SU-DHL-6 (cell line): ENCODE measurements at regions not wholly inside any gene's neighbourhood (a gene's known extent, or its start where the extent isn't known, plus 50 kb on each side); places are given as distances from the start of the nearest gene placed in this dataset.

Experiments used
- EZH2phosphoT487 ChIP-seq: fragments of 200-600 bp; sonication (generic), shearing (Covaris generic); conservative IDR thresholded peaks from 2 replicates; pipeline ENCODE4 v1.6.1; 2018; ENCODE audit warnings: mild to moderate bottlenecking, antibody characterized with exemption, low read length, moderate library complexity, mixed read lengths
- TF ChIP-seq, protein P1 (sequence below): fragments of 200-600 bp; sonication (generic); IDR thresholded peaks from one replicate; pipeline ENCODE4 v1.5.1; 2017; ENCODE audit warnings: antibody characterized with exemption, mild to moderate bottlenecking, low read length, moderate library complexity; ENCODE audit not compliant: insufficient read depth, poor library complexity, severe bottlenecking

DNA sequence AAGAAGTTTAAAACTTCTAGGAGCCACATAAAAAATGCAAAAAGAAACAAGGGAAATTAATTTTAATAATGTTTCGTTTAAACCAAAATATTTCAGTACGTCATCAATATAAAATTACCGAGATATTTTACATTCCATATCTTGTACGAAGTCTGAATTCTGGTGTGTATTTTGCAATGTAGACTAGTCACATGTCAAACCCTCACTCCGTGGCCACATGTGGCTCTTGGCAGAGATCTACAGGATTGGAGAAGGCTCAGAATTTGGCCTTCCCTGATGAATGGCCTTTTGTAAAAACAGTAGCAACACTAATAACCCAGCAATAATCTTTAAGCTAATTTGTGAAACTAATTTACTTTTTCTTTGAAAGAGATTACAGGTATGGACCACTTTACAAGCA, 217.1 kb downstream of the PRL start:
- TF ChIP-seq, protein P1, sequence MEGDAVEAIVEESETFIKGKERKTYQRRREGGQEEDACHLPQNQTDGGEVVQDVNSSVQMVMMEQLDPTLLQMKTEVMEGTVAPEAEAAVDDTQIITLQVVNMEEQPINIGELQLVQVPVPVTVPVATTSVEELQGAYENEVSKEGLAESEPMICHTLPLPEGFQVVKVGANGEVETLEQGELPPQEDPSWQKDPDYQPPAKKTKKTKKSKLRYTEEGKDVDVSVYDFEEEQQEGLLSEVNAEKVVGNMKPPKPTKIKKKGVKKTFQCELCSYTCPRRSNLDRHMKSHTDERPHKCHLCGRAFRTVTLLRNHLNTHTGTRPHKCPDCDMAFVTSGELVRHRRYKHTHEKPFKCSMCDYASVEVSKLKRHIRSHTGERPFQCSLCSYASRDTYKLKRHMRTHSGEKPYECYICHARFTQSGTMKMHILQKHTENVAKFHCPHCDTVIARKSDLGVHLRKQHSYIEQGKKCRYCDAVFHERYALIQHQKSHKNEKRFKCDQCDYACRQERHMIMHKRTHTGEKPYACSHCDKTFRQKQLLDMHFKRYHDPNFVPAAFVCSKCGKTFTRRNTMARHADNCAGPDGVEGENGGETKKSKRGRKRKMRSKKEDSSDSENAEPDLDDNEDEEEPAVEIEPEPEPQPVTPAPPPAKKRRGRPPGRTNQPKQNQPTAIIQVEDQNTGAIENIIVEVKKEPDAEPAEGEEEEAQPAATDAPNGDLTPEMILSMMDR = no peak
- no peak for TF ChIP-seq EZH2phosphoT487
